Fibroblast of upper back skin (primary cell): ENCODE measurements at regions not wholly inside any gene's neighbourhood (a gene's known extent, or its start where the extent isn't known, plus 50 kb on each side); places are given as distances from the start of the nearest gene placed in this dataset.
"Not testable (repeated sequence)": the region's sequence is repeated elsewhere in the genome, so short reads cannot be mapped to it uniquely, and the experiment has no call there.

Experiments used
- DNase-seq: peaks from one replicate; pipeline ENCODE4 v3.0.0-alpha.2; 2013

- not testable (repeated sequence) for DNase-seq
Measured at GRCh38 chr10:59975918-59976317, 69.6 kb upstream of the CCDC6 start.

GRCh38 chr10:59971915-59972314 lies 65.6 kb upstream of the CCDC6 start:
- peak; percentile 12 for DNase-seq

GRCh38 chr10:59970396-59971368 lies 64.3 kb upstream of the CCDC6 start:
- no peak for DNase-seq

GRCh38 chr10:59968705-59969104 lies 62.3 kb upstream of the CCDC6 start:
- DNase-seq, result no peak

GRCh38 chr10:59967079-59967478 lies 60.7 kb upstream of the CCDC6 start:
- DNase-seq, result no peak

GRCh38 chr10:59965899-59966650 lies 59.7 kb upstream of the CCDC6 start:
- no peak for DNase-seq

- no peak for DNase-seq
Measured at GRCh38 chr10:59962756-59963155, 56.4 kb upstream of the CCDC6 start.

GRCh38 chr10:59960751-59961150 lies 54.4 kb upstream of the CCDC6 start:
- DNase-seq, result no peak

- DNase-seq, result no peak
Measured at GRCh38 chr10:59959504-59960018, 53.2 kb upstream of the CCDC6 start.

GRCh38 chr10:59958882-59959281 lies 52.5 kb upstream of the CCDC6 start:
- no peak for DNase-seq

- DNase-seq, result no peak
Measured at GRCh38 chr10:59957975-59958374, 51.6 kb upstream of the CCDC6 start.
